ENCODE measurements at regions not wholly inside any gene's neighbourhood (a gene's known extent, or its start where the extent isn't known, plus 50 kb on each side); places are given as distances from the start of the nearest gene placed in this dataset.
A peak's percentile ranks its signal among the peaks of the same experiment; 100 is the strongest.

DNA sequence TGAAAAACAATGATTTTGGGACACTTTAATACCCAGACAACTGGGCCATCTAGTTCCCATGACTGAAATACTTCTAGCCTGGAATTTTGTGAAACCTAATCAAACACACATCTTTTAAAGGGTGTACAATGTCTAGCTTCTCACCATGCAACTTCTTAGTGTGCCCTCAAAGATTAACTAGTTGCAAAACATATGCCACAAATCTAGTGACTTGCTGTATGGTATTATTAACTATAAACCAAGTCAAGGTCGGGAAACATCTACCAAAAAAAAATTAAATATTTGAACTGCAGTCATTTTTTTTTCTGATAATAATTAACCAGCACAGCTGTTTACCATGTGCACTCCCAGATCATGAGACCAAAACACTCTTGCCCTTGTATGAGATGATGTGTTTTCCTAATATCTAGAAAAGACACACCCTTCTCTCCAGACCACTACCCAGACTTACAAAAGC, 171.8 kb upstream of the FOXN3 start:
- ATAC-seq (replicated peaks) (no peak), DNase-seq (no peak)
- peaks cover 0 to 1% of the 10 kb centered on the region in 2 donors for H3K9me3 Mint-ChIP-seq
- peak overlapping the region in 1 of 2 donors; percentile 26 for H3K27ac Mint-ChIP-seq
- H3K27me3 Mint-ChIP-seq: no peaks in the 10 kb centered on the region
- no peak overlapping the region for H3K4me3 Mint-ChIP-seq
- peaks cover 4% of the 10 kb centered on the region for H3K36me3 Mint-ChIP-seq (ENCODE audit: insufficient read depth)
- peaks cover 48 to 65% of the 10 kb centered on the region in 2 donors for H3K4me1 Mint-ChIP-seq (ENCODE audit: low read depth in 2 of 2)

DNA sequence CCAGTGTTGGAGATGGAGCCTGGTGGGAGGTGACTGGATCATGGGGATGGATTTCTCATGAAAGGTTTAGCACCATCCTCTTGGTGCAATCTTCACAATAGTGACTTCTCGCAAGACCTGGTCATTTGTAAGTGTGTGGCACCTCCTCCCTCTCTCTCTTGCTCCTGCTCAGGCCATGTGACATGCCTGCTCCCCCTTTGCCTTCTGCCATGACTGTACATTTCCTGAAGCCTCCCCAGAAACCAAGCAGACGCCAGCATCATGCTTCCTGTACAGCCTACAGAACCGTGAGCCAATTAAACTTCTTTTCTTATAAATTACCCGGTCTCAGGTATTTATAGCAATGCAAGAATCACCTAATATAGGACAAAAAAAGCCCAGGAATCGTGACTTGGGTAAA, 171.0 kb upstream of the FOXN3 start:
- Mint-ChIP-seq H3K9me3 (peaks cover 0 to 1% of the 10 kb centered on the region in 2 donors), H3K36me3 (ENCODE audit: insufficient read depth) (peaks cover 4% of the 10 kb centered on the region), H3K4me3 (no peak overlapping the region), H3K27ac (peak overlapping the region; percentile 26 to 27), H3K4me1 (ENCODE audit: low read depth in 2 of 2) (peaks cover 51 to 71% of the 10 kb centered on the region in 2 donors), H3K27me3 (no peaks in the 10 kb centered on the region)
- no peak for DNase-seq
- ATAC-seq (replicated peaks): no peak

DNA sequence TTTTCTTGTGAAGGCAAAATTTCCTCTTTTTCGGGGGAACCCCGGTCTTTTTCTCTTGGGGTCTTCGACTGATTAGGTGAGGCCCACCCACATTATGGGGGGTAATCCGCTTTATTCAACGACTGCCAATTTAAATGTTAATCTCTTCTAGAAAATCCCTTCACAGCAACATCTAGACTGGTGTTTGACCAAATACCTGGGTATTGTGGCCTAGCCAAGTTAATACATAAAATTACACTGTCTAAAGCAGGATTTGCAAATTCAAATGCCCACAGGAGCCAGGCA, 170.0 kb upstream of the FOXN3 start:
- H3K4me3 Mint-ChIP-seq: no peak overlapping the region

DNA sequence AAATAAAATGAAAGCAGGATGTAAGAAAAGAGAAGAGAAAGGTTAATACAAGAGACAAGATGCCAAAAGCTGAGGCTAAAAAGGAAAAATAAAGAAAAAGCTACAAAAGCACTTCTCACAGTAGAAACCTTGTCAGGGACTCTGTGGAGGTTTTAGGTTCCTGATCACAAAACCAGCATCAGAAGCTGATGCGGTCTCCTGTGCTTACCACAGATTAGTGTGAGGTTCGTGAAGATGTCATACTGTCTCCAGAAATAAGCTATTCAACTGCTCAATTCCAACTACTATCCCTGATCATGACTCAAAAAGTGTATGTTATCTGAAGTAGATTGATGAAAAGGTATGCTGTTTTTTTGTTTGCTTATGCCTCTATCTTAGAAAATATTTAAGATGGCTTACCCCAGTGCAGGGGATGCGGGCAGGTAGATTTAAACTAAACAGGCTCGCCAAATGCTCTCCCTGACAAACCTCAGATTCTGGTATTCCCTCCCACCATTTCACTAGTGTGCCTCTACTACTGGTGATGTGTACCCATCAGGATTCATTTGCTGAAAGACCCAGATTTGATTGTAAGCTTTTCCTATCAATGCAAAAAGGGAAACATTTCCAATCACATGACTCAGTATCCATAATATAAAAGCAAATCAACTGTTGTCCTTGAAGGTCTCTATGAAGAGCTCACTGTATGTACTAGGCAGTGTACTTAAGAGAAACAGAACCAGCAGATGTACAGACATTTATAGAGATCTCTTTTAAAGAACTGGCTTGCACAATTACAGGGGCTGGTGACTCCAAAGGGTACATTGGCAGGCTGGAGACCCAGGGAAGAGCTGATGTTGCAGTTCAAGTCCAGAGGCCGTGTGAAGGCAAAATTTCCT, 169.5 kb upstream of the FOXN3 start:
- ATAC-seq (replicated peaks): peak; percentile 75

More for the DNA sequence above, 170.0 kb upstream of the FOXN3 start:
- H3K27ac Mint-ChIP-seq: peak overlapping the region in 1 of 2 donors; percentile 59
- H3K9me3 Mint-ChIP-seq: no peaks in the 10 kb centered on the region
- H3K36me3 Mint-ChIP-seq (ENCODE audit: insufficient read depth): peaks cover 5% of the 10 kb centered on the region
- ATAC-seq (replicated peaks) (no peak), DNase-seq (no peak)
- H3K27me3 Mint-ChIP-seq: no peaks in the 10 kb centered on the region
- peaks cover 47 to 70% of the 10 kb centered on the region in 2 donors for H3K4me1 Mint-ChIP-seq (ENCODE audit: low read depth in 2 of 2)

DNA sequence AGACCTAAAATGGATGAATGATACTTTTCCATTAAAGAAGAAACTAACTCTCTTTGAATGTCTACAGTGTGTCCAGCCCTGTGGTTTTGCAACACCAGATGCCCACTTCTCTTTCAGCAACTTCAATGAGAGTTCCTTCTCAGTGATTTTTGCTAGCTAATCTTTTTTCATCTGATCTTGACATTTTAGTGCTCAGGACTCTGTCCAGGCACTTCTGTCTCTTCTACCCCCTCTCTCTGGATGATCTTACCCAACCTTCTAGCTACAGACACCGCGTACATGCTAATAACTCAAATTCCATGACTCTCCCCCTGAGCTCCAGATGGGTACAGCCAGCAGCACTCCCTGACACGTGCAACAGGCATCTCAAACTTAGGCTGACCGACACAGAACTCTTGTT, 161.1 kb upstream of the FOXN3 start:
- Mint-ChIP-seq H3K9me3 (no peaks in the 10 kb centered on the region), H3K27ac (peak overlapping the region in 1 of 2 donors; percentile 45), H3K27me3 (no peaks in the 10 kb centered on the region)

More for the DNA sequence above, 169.5 kb upstream of the FOXN3 start:
- H3K36me3 Mint-ChIP-seq (ENCODE audit: insufficient read depth): peaks cover 6% of the 10 kb centered on the region
- H3K27me3 Mint-ChIP-seq: no peaks in the 10 kb centered on the region
- peaks cover 44 to 69% of the 10 kb centered on the region in 2 donors for H3K4me1 Mint-ChIP-seq (ENCODE audit: low read depth in 2 of 2)
- H3K4me3 Mint-ChIP-seq: no peak overlapping the region
- H3K27ac Mint-ChIP-seq: peak overlapping the region in 1 of 2 donors; percentile 59
- DNase-seq: no peak
- H3K9me3 Mint-ChIP-seq: no peaks in the 10 kb centered on the region

DNA sequence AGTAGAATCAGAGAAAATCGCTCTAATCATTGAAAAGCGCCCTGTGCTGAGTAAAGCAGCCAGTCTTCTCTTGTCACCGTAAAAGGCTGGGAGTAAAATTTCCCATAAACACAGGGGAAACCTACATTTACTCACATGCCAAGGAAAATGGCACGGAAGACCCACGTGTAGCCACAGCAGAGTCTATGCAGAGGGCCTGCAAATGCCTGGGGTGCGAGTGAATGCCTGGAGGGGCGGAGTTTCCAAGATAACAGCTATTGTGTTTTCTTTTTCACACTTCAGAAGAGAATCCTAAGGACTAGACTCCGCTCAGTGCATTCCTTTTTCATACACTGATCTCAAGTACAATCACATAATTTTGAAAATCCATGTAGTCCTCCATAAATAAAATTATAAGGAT, 159.9 kb upstream of the FOXN3 start:
- H3K4me1 Mint-ChIP-seq (ENCODE audit: low read depth in 2 of 2): peaks cover 28 to 47% of the 10 kb centered on the region in 2 donors
- H3K36me3 Mint-ChIP-seq (ENCODE audit: insufficient read depth): peaks cover 7% of the 10 kb centered on the region
- no peak for ATAC-seq (replicated peaks)
- H3K4me3 Mint-ChIP-seq: no peak overlapping the region
- no peaks in the 10 kb centered on the region for H3K9me3 Mint-ChIP-seq
- H3K27ac Mint-ChIP-seq: no peak overlapping the region
- no peaks in the 10 kb centered on the region for H3K27me3 Mint-ChIP-seq
- no peak for DNase-seq

More for the DNA sequence above, 161.1 kb upstream of the FOXN3 start:
- ATAC-seq (replicated peaks): no peak
- peaks cover 25 to 48% of the 10 kb centered on the region in 2 donors for H3K4me1 Mint-ChIP-seq (ENCODE audit: low read depth in 2 of 2)
- DNase-seq: no peak
- H3K4me3 Mint-ChIP-seq: no peak overlapping the region
- peaks cover 9% of the 10 kb centered on the region for H3K36me3 Mint-ChIP-seq (ENCODE audit: insufficient read depth)

DNA sequence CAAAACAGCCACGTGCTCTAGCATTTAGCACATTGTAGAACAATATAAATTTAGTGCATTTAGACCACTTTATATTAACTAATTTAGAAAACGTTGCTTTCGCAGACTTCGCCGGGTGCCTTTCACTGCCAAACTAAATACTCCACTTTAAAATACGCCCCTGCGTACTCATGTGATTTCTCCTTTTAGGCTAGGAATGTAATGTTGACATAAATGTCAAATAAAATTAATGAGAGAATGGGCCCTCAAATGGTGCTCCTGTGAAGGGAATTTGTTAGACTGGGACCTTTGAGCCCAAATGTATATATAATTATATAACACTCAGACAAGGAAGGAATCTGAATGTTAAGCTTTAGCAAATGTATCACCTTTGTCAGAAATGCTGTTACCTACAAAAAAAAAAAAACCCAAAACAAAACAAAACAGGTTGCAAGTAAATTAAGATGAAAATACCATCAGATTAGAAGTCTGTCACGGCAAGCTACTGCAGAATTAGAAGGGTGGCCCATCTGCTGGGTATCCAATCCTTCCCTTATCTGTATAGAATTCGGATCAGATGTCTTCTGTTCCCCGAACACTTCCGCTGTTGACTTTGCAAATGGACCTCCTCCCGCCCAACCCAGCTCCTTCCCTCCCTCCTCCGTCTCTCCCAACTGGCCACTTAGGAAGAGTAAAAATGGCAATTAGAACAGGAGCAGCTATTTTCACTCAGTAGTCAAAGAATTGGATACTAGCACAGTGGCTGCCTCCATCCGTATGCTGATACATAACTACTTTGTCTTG, 159.3 kb upstream of the FOXN3 start:
- H3K9me3 Mint-ChIP-seq: no peaks in the 10 kb centered on the region
- ATAC-seq (replicated peaks) (no peak), DNase-seq (no peak)
- H3K4me3 Mint-ChIP-seq: no peak overlapping the region
- H3K27ac Mint-ChIP-seq: no peak overlapping the region
- H3K27me3 Mint-ChIP-seq: no peaks in the 10 kb centered on the region
- H3K4me1 Mint-ChIP-seq (ENCODE audit: low read depth in 2 of 2): peaks cover 26 to 41% of the 10 kb centered on the region in 2 donors
- H3K36me3 Mint-ChIP-seq (ENCODE audit: insufficient read depth): peaks cover 7% of the 10 kb centered on the region

DNA sequence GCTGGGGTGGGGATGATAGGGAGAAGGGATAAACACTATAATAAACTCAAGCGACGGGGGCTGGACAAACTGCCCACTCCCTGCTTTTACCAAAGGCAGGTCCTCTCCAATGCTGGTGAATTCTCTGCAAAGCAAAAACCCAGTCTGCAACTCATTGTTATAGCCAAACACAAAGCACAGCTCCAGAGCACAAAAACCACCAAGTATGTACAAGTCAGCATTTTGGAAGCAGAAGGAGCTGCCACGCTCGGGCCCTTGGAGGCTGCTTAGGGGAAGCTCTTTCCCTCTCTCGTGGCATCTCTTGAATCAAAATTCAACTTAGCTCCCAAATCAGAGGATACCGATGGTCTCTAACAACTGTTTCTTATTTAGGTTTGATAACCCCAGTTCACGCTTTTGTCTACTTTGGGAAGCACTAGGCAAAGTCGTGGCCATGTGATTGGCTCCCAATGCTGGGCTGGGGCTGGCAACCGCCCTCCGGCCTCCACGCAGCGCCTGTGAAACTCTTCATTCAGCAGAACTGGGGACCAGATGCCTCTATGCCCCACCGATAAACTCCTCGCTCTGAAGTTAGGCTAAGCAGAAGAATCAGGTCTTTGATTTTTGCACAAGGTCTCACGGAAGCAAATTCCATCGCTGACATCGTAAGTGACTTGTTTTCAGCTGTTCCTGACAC, 158.5 kb upstream of the FOXN3 start:
- H3K4me1 Mint-ChIP-seq (ENCODE audit: low read depth in 2 of 2): peaks cover 28 to 40% of the 10 kb centered on the region in 2 donors
- H3K27ac Mint-ChIP-seq: peak overlapping the region in 1 of 2 donors; percentile 15

DNA sequence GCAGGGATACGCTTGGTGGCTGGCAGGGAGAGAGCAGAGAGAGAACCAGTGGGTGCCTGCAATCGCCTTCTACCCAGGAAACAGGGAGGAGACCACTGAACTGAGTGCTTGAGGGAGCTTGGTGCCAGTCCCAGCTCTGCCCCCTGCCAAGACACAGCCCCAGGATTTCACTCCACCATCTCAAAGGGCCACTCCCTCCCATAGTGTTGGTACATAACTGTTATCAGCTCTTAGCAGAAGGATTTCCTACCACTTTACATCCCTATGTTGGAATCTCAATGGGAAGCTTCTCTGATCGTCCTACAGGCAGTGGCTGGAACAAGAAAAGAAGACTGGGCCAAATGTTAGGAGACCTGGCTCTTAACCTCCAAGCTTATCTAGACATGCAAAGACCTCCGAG, 157.4 kb upstream of the FOXN3 start:
- H3K36me3 Mint-ChIP-seq (ENCODE audit: insufficient read depth): peaks cover 10% of the 10 kb centered on the region
- no peak for DNase-seq
- H3K4me3 Mint-ChIP-seq: no peak overlapping the region
- H3K27me3 Mint-ChIP-seq: no peaks in the 10 kb centered on the region
- no peaks in the 10 kb centered on the region for H3K9me3 Mint-ChIP-seq
- no peak for ATAC-seq (replicated peaks)
- H3K4me1 Mint-ChIP-seq (ENCODE audit: low read depth in 2 of 2): peaks cover 27 to 40% of the 10 kb centered on the region in 2 donors
- peak overlapping the region in 1 of 2 donors; percentile 74 for H3K27ac Mint-ChIP-seq

More for the DNA sequence above, 158.5 kb upstream of the FOXN3 start:
- ATAC-seq (replicated peaks): no peak
- Mint-ChIP-seq H3K4me3 (no peak overlapping the region), H3K36me3 (ENCODE audit: insufficient read depth) (peaks cover 10% of the 10 kb centered on the region), H3K9me3 (no peaks in the 10 kb centered on the region), H3K27me3 (no peaks in the 10 kb centered on the region)
- no peak for DNase-seq

DNA sequence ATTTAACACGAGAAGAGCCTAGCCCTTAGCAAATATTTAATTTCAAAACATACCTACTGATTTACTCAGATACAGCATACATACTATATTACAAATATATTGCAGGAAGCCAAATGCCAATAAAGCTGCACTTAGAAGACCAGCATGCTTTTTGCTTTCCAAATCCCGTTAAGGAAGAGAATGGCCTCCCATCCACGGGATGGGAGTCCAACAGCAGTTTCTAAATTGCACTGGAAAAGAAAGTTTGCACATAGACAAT, 156.3 kb upstream of the FOXN3 start:
- Mint-ChIP-seq H3K36me3 (ENCODE audit: insufficient read depth) (peaks cover 12% of the 10 kb centered on the region), H3K27ac (no peak overlapping the region), H3K9me3 (no peaks in the 10 kb centered on the region), H3K27me3 (no peaks in the 10 kb centered on the region), H3K4me3 (no peak overlapping the region), H3K4me1 (ENCODE audit: low read depth in 2 of 2) (peaks cover 29 to 42% of the 10 kb centered on the region in 2 donors)
- ATAC-seq (replicated peaks): no peak
- no peak for DNase-seq

DNA sequence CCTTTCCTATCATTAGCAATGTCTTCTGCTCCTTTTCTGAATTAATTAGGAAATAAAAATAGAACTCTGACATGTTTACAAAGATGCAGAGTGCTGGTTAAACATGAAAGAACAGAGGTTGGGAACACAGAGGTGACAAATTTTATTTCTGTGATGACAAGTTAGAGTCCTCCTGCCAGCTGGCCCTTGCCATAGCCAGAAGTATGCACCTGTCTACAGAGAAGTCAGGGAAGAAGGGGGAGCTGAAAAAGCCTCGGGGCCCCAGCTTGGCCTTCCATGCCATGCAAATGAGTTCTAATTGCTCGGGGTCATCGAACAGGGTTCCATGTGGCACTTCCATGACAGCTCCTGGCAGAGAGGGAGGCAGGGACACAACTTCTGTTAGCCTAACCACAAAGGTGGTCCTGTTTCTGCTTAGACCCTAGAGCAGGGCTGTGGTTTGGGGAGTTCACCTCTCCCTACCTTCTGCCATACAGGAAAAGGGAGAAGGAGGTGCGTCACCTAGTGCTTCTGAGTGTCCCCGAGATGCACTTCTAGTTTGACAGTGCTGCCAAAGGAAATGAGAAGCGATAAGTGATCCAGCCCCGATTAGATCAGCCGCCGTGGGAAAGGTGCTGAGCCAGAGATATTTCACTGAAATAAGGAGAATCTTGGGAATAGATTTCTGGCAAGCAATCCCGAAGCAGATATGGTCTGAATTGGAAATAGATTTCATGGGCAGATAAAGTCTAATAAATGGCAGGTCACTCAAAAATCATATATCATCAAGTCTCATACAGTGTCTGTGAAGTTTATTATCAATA, 155.8 kb upstream of the FOXN3 start:
- DNase-seq: no peak
- peaks cover 12% of the 10 kb centered on the region for H3K36me3 Mint-ChIP-seq (ENCODE audit: insufficient read depth)
- peaks cover 31 to 44% of the 10 kb centered on the region in 2 donors for H3K4me1 Mint-ChIP-seq (ENCODE audit: low read depth in 2 of 2)
- no peaks in the 10 kb centered on the region for H3K27me3 Mint-ChIP-seq
- H3K9me3 Mint-ChIP-seq: no peaks in the 10 kb centered on the region
- no peak for ATAC-seq (replicated peaks)
- no peak overlapping the region for H3K4me3 Mint-ChIP-seq
- H3K27ac Mint-ChIP-seq: peak overlapping the region in 1 of 2 donors; percentile 44

DNA sequence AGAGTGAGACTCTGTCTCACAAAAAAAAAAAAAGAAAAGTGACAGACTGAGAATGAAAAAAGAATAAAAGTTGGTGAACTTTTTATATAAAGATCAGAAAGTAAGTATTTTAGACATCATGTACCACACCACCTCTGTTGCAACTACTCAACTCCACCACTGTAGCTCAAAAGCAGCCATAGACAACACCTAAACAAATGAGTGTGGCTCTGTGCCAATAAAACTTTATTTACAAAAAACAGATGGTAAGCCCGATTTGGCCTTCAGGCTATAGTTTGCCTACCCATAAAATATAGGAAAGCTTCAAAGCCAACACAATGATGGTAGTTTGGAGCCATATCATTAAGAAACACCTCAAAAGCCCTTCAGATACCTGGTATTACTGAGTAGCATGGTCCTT, 154.5 kb upstream of the FOXN3 start:
- no peak overlapping the region for H3K4me3 Mint-ChIP-seq
- H3K27ac Mint-ChIP-seq: peak overlapping the region; percentile 44 to 52
- peaks cover 29 to 42% of the 10 kb centered on the region in 2 donors for H3K4me1 Mint-ChIP-seq (ENCODE audit: low read depth in 2 of 2)
- no peaks in the 10 kb centered on the region for H3K27me3 Mint-ChIP-seq
- no peaks in the 10 kb centered on the region for H3K9me3 Mint-ChIP-seq
- ATAC-seq (replicated peaks): no peak
- H3K36me3 Mint-ChIP-seq (ENCODE audit: insufficient read depth): peaks cover 10% of the 10 kb centered on the region
- DNase-seq: no peak

Measured in effector memory CD8-positive, alpha-beta T cell (primary cell).